Transverse colon (tissue), 4 donors: ENCODE measurements at regions not wholly inside any gene's neighbourhood (a gene's known extent, or its start where the extent isn't known, plus 50 kb on each side); places are given as distances from the start of the nearest gene placed in this dataset.

Experiments used
- DNase-seq: peaks from one replicate; pipeline ENCODE4 v3.0.0-alpha.2; 2019
- H3K27ac ChIP-seq, 4 donors: fragments of 200-600 bp; sonication (generic); 2 replicates each; pipeline ENCODE4 v1.5.1; 2016 to 2018; ENCODE audit warnings: inconsistent platforms in 4 of 4
- H3K27me3 ChIP-seq: fragments of 200-600 bp; sonication (generic); 2 replicates; pipeline ENCODE4 v1.5.1; 2017; ENCODE audit warnings: inconsistent platforms
- H3K36me3 ChIP-seq, 4 donors: fragments of 200-600 bp; sonication (generic); 2 replicates each; pipeline ENCODE4 v1.5.1; 2017 to 2019; ENCODE audit warnings: inconsistent platforms in 4 of 4
- H3K4me1 ChIP-seq, 4 donors: fragments of 200-600 bp; sonication (generic); 2 replicates each; pipeline ENCODE4 v1.5.1; 2017 to 2020; ENCODE audit warnings: inconsistent platforms in 4 of 4
- H3K4me3 ChIP-seq, 4 donors: fragments of 200-600 bp; sonication (generic); 1 replicate in 1 of 4; 2 replicates in 3 of 4; pipeline versions ENCODE4 v1.5.1 to v1.6.1; 2017 to 2019; ENCODE audit warnings: inconsistent platforms in 4 of 4
- H3K9me3 ChIP-seq, 2 donors: fragments of 200-600 bp; sonication (generic); 2 replicates each; pipeline ENCODE4 v1.5.1; 2017 to 2019; ENCODE audit warnings: inconsistent platforms in 2 of 2
- CTCF ChIP-seq, 5 experiments: fragments of 200-600 bp in 3 of 5; fragments of 450-650 bp in 2 of 5; sonication (generic) in 3 of 5; IDR thresholded peaks; 1 replicate in 2 of 5; 2 replicates in 3 of 5; pipeline ENCODE4 v1.5.1; 2016 to 2017; ENCODE audit warnings: antibody characterized with exemption in 5 of 5, inconsistent platforms in 3 of 5, mild to moderate bottlenecking in 2 of 5, moderate library complexity in 1 of 5
- EP300 ChIP-seq: sonication (generic); formaldehyde crosslinking; IDR thresholded peaks from one replicate; pipeline ENCODE4 v1.6.1; 2017; ENCODE audit warnings: antibody characterized with exemption, low read depth
- POLR2A ChIP-seq: fragments of 450-650 bp; IDR thresholded peaks from one replicate; pipeline ENCODE4 v1.6.1; 2016; ENCODE audit warnings: antibody characterized with exemption, mild to moderate bottlenecking, moderate library complexity
- POLR2AphosphoS5 ChIP-seq, 3 donors: sonication (generic); formaldehyde crosslinking; IDR thresholded peaks; one replicate each; pipeline ENCODE4 v1.6.1; 2016; ENCODE audit warnings: antibody characterized with exemption in 3 of 3
- WGBS, 2 donors: methylation state at CpG; one replicate each; pipeline ENCODE4 v1.1.5; 2018; ENCODE audit warnings: low coverage in 1 of 2; 5-methylcytosine and 5-hydroxymethylcytosine counted together
- in situ Hi-C, 4 donors: fragments of 200-750 bp; cut with MboI; loops; one replicate each; pipeline versions ENCODE4 v1.15.0 to v1.15.1; 2017; ENCODE audit warnings: low sequenced_read_pairs in 3 of 4, low pct_ligation_motif_present in 1 of 4, low pct_unique_long_range_greater_than_20kb in 1 of 4
- intact Hi-C: fragments of 100-400 bp; cut with DNase I; formaldehyde crosslinking; loops from one replicate; pipeline ENCODE4 v1.15.1; 2023; ENCODE audit warnings: low total_unique reads

- intact Hi-C loops, result no loop called here
- Histone ChIP-seq H3K27ac (no peak overlapping the region), H3K4me3 (no peak overlapping the region), H3K27me3 (no peaks in the 10 kb centered on the region), H3K4me1 (no peaks in the 10 kb centered on the region), H3K9me3 (no peaks in the 10 kb centered on the region), H3K36me3 (no peaks in the 10 kb centered on the region)
- DNase-seq, result no peak
- in situ Hi-C loops, result no loop called here
- TF ChIP-seq CTCF (IDR thresholded peaks at IDR 0.05) (no peak), EP300 (no peak), POLR2A (no peak), POLR2AphosphoS5 (IDR thresholded peaks at IDR 0.05) (no peak)
Observed at GRCh38 chr2:70391259-70391658, 89.4 kb upstream of the FAM136A start.

GRCh38 chr2:70388813-70389212 lies 86.9 kb upstream of the FAM136A start:
- H3K36me3 ChIP-seq, result no peaks in the 10 kb centered on the region
- no peaks in the 10 kb centered on the region for H3K27me3 ChIP-seq
- TF ChIP-seq POLR2AphosphoS5 (IDR thresholded peaks at IDR 0.05), result no peak
- TF ChIP-seq CTCF (IDR thresholded peaks at IDR 0.05), result no peak
- no peak for TF ChIP-seq EP300
- TF ChIP-seq POLR2A, result no peak
- H3K4me3 ChIP-seq, result no peak overlapping the region
- in situ Hi-C loops, result no loop called here
- no peak overlapping the region for H3K27ac ChIP-seq
- 83% methylated on average over 5 of the region's 5 CpGs; no CpG with 5 or more reads in 1 of the 2 donors for WGBS, 2 donors
- no peak for DNase-seq
- no peaks in the 10 kb centered on the region for H3K4me1 ChIP-seq
- intact Hi-C loops, result no loop called here
- no peaks in the 10 kb centered on the region for H3K9me3 ChIP-seq

- intact Hi-C loops (no loop called here), in situ Hi-C loops (no loop called here)
- H3K4me3 ChIP-seq, result no peak overlapping the region
- H3K27me3 ChIP-seq, result no peaks in the 10 kb centered on the region
- H3K9me3 ChIP-seq, result no peaks in the 10 kb centered on the region
- 100% methylated on average over 1 of the region's 1 CpG for WGBS, 2 donors
- no peaks in the 10 kb centered on the region for H3K4me1 ChIP-seq
- no peak overlapping the region for H3K27ac ChIP-seq
- H3K36me3 ChIP-seq, result no peaks in the 10 kb centered on the region
- TF ChIP-seq POLR2AphosphoS5 (IDR thresholded peaks at IDR 0.05), result no peak
- TF ChIP-seq CTCF (IDR thresholded peaks at IDR 0.05), result no peak
- TF ChIP-seq EP300, result no peak
- TF ChIP-seq POLR2A, result no peak
- DNase-seq, result no peak
Observed at GRCh38 chr2:70388128-70388527, 86.3 kb upstream of the FAM136A start.

- no peak overlapping the region for H3K27ac ChIP-seq
- in situ Hi-C loops (no loop called here), intact Hi-C loops (no loop called here)
- no peak for DNase-seq
- no peaks in the 10 kb centered on the region for H3K9me3 ChIP-seq
- no peaks in the 10 kb centered on the region for H3K36me3 ChIP-seq
- no peaks in the 10 kb centered on the region for H3K4me1 ChIP-seq
- TF ChIP-seq CTCF (IDR thresholded peaks at IDR 0.05) (no peak), POLR2AphosphoS5 (IDR thresholded peaks at IDR 0.05) (no peak), POLR2A (no peak), EP300 (no peak)
- 79% methylated on average over 11 of the region's 11 CpGs; no CpG with 5 or more reads in 1 of the 2 donors for WGBS, 2 donors
- no peaks in the 10 kb centered on the region for H3K27me3 ChIP-seq
- no peak overlapping the region for H3K4me3 ChIP-seq
Observed at GRCh38 chr2:70385966-70386595, 84.2 kb upstream of the FAM136A start.
